ENCODE measurements at regions not wholly inside any gene's neighbourhood (a gene's known extent, or its start where the extent isn't known, plus 50 kb on each side); places are given as distances from the start of the nearest gene placed in this dataset.

DNA sequence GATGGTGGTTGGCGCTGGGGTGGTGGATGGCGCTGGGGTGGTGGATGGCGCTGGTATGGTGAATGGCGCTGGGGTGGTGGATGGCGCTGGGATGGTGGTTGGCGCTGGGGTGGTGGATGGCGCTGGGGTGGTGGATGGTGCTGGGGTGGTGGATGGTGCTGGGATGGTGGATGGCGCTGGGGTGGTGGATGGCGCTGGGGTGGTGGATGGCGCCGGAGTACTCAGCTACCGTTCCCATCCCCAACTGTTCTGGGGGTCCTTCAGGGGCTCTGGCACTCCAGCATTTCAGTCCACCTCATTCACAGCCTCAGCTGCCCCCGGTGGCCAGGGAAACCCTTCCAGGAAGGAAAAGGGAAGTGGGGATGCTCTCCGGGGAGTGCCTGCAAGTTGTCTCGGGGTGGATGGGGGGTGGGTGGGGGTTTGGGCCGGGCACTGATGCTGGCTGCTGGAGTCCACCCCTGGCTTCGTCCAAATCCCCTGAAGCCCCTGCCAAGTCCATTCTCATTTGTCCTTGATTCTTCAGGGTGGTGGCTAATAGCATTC is 147.3 kb upstream of the COL5A1 start:
- no peaks in the 10 kb centered on the region for H3K27me3 ChIP-seq (replicated peaks; ENCODE audit: control insufficient read depth, insufficient read depth, low read length)
- no peak overlapping the region for H3K9ac ChIP-seq (ENCODE audit: low read length)
- no peaks in the 10 kb centered on the region for H3K9me3 ChIP-seq (ENCODE audit: control insufficient read depth, low read length)
- no peak overlapping the region for H3K4me3 ChIP-seq (ENCODE audit: low read length)
- H3K36me3 ChIP-seq (ENCODE audit: control insufficient read depth, insufficient read depth, low read length, severe bottlenecking), result no peaks in the 10 kb centered on the region
- no peak for DNase-seq (ENCODE audit: low read depth)
- peaks cover 41% of the 10 kb centered on the region for H3K4me1 ChIP-seq (ENCODE audit: control insufficient read depth, insufficient read depth, low read length)

- DNase-seq (ENCODE audit: low read depth), result no peak
- Histone ChIP-seq H3K4me3 (ENCODE audit: low read length) (no peak overlapping the region), H3K9ac (ENCODE audit: low read length) (no peak overlapping the region), H3K36me3 (ENCODE audit: control insufficient read depth, insufficient read depth, low read length, severe bottlenecking) (no peaks in the 10 kb centered on the region), H3K4me1 (ENCODE audit: control insufficient read depth, insufficient read depth, low read length) (peaks cover 41% of the 10 kb centered on the region), H3K27me3 (replicated peaks; ENCODE audit: control insufficient read depth, insufficient read depth, low read length) (no peaks in the 10 kb centered on the region), H3K9me3 (ENCODE audit: control insufficient read depth, low read length) (no peaks in the 10 kb centered on the region)
These were observed 146.7 kb upstream of the COL5A1 start for GRCh38 chr9:134494905-134495304.

GRCh38 chr9:134495881-134496412 is 145.7 kb upstream of the COL5A1 start:
- H3K9me3 ChIP-seq (ENCODE audit: control insufficient read depth, low read length), result no peaks in the 10 kb centered on the region
- peaks cover 41% of the 10 kb centered on the region for H3K4me1 ChIP-seq (ENCODE audit: control insufficient read depth, insufficient read depth, low read length)
- H3K27me3 ChIP-seq (replicated peaks; ENCODE audit: control insufficient read depth, insufficient read depth, low read length), result no peaks in the 10 kb centered on the region
- H3K9ac ChIP-seq (ENCODE audit: low read length), result peak overlapping the region; percentile 74
- no peak for DNase-seq (ENCODE audit: low read depth)
- H3K36me3 ChIP-seq (ENCODE audit: control insufficient read depth, insufficient read depth, low read length, severe bottlenecking), result no peaks in the 10 kb centered on the region
- no peak overlapping the region for H3K4me3 ChIP-seq (ENCODE audit: low read length)

DNA sequence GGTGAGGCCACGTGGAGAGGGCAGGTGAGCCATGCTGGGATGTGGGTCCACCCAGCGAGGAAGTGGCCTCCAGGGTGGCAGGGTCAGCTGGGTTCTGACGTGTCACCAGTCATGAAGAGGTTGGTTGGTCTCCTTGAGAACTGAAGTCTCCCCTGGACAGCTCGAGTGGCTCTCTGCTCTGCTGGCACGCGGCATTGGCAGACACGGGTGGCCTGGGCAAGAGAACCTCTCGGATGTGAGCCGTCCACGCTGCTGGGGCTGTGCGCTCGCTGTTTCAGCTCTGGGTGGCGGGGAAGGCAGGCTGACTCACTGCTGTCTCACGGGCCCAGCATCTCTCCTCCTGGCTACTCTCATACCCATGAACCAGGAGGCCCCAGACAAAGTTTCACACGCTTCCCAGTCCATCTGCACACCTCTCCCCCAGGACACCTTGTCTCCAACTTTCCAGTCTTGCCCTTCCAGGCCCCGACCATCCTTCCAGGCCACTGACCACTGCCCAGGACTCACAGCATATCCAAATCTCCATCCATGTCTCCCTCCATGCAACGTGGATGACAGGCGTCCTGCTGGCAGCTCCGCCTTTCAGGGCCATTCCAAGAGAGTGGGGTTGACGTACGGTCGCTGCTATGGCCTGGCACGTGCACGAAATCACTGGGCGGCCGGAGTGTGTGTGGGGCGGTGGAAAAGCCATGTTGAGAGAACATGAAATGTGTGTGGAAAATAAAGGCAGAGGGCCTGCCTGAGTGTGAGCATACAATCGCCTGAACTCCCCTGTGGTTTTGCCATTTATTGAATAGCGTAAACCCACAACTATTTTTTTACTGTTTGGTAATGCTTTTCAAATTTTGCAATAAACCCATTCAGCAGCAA is 145.0 kb upstream of the COL5A1 start:
- no peak for DNase-seq (ENCODE audit: low read depth)
- no peaks in the 10 kb centered on the region for H3K27me3 ChIP-seq (replicated peaks; ENCODE audit: control insufficient read depth, insufficient read depth, low read length)
- peaks cover 36% of the 10 kb centered on the region for H3K4me1 ChIP-seq (ENCODE audit: control insufficient read depth, insufficient read depth, low read length)
- peaks cover 3% of the 10 kb centered on the region for H3K9me3 ChIP-seq (ENCODE audit: control insufficient read depth, low read length)
- peak overlapping the region; percentile 74 for H3K9ac ChIP-seq (ENCODE audit: low read length)
- H3K36me3 ChIP-seq (ENCODE audit: control insufficient read depth, insufficient read depth, low read length, severe bottlenecking), result no peaks in the 10 kb centered on the region
- H3K4me3 ChIP-seq (ENCODE audit: low read length), result peak overlapping the region; percentile 58

DNA sequence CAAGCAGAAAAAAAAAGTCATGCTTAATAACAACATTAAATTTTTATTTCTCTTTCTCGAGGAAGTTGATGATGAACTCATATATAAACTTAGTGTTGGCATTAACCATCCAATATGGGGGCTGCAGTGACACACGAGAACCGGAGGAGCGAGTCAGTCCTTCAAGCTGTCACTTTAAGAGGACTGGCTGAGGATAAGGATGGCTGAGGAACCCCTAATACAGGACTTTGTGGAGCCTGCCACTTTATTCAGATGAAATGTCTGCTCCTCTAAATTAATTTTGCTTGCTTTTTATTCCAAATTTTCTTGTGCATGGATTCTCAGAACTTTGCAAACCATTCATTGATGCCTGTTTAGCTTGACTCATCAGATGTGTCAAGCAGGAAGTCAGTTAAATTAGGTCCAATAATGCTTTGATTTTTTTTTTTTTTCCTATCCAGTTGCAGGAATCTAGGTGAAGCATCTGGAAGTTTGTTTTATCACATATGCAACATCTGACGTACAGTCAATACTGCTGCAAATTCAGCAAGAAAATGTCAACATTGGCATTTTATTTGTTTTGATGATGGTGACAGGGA is 144.2 kb upstream of the COL5A1 start:
- no peak for DNase-seq (ENCODE audit: low read depth)
- H3K9me3 ChIP-seq (ENCODE audit: control insufficient read depth, low read length), result peaks cover 3% of the 10 kb centered on the region
- no peak overlapping the region for H3K4me3 ChIP-seq (ENCODE audit: low read length)
- no peaks in the 10 kb centered on the region for H3K36me3 ChIP-seq (ENCODE audit: control insufficient read depth, insufficient read depth, low read length, severe bottlenecking)
- no peaks in the 10 kb centered on the region for H3K27me3 ChIP-seq (replicated peaks; ENCODE audit: control insufficient read depth, insufficient read depth, low read length)
- peaks cover 32% of the 10 kb centered on the region for H3K4me1 ChIP-seq (ENCODE audit: control insufficient read depth, insufficient read depth, low read length)
- peak overlapping the region; percentile 74 for H3K9ac ChIP-seq (ENCODE audit: low read length)

DNA sequence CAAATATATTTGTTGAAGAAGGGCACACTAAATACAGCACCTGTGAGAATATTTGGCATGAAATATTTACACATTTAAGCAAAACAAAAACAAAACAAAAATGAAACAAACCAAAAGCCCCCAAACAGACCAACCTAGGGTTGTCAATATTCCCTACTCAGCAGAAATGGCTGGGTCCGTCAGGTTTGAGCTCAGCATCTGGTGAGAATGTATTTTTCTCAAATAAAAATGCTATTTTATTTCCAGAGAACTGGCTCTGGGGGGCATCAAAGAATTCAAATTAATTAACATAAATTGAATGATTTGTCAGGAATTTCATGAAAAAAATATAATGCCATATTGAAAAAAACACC is 142.8 kb upstream of the COL5A1 start:
- no peak overlapping the region for H3K4me3 ChIP-seq (ENCODE audit: low read length)
- H3K36me3 ChIP-seq (ENCODE audit: control insufficient read depth, insufficient read depth, low read length, severe bottlenecking), result no peaks in the 10 kb centered on the region
- no peak overlapping the region for H3K9ac ChIP-seq (ENCODE audit: low read length)
- peaks cover 3% of the 10 kb centered on the region for H3K9me3 ChIP-seq (ENCODE audit: control insufficient read depth, low read length)
- no peak for DNase-seq (ENCODE audit: low read depth)
- H3K4me1 ChIP-seq (ENCODE audit: control insufficient read depth, insufficient read depth, low read length), result peaks cover 35% of the 10 kb centered on the region
- no peaks in the 10 kb centered on the region for H3K27me3 ChIP-seq (replicated peaks; ENCODE audit: control insufficient read depth, insufficient read depth, low read length)

GRCh38 chr9:134500931-134501760 is 140.5 kb upstream of the COL5A1 start:
- H3K4me3 ChIP-seq (ENCODE audit: low read length), result no peak overlapping the region
- H3K9ac ChIP-seq (ENCODE audit: low read length), result no peak overlapping the region
- no peak for DNase-seq (ENCODE audit: low read depth)
- no peaks in the 10 kb centered on the region for H3K27me3 ChIP-seq (replicated peaks; ENCODE audit: control insufficient read depth, insufficient read depth, low read length)
- H3K36me3 ChIP-seq (ENCODE audit: control insufficient read depth, insufficient read depth, low read length, severe bottlenecking), result no peaks in the 10 kb centered on the region
- peaks cover 3% of the 10 kb centered on the region for H3K9me3 ChIP-seq (ENCODE audit: control insufficient read depth, low read length)
- peaks cover 33% of the 10 kb centered on the region for H3K4me1 ChIP-seq (ENCODE audit: control insufficient read depth, insufficient read depth, low read length)

DNA sequence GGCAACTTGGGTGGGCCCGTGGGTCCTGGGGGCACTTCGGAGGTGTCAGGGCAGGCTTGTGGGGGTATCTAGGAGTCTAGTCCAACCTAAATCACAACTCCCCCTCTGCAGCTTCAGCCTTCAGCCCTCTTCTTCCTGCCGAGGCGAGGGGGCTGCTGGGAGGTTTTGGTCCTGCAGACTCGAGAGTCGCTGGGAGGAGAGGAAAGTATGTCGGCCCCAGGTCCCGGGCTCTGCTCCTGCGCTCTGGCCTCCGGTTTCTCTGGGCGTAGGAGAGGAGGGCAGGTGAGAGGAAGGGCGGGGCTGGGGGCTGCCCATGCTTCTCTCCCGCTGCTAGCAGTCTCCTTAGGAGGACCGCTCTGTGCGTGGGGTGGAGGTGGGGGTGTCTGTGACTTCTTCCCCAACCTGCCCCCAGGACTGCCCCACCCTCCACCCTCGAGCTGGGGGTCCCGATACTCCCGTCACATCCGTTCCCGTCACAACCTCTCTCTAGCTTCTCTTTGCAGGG is 139.8 kb upstream of the COL5A1 start:
- Histone ChIP-seq H3K9ac (ENCODE audit: low read length) (peak overlapping the region; percentile 80), H3K9me3 (ENCODE audit: control insufficient read depth, low read length) (peaks cover 3% of the 10 kb centered on the region), H3K36me3 (ENCODE audit: control insufficient read depth, insufficient read depth, low read length, severe bottlenecking) (no peaks in the 10 kb centered on the region), H3K4me1 (ENCODE audit: control insufficient read depth, insufficient read depth, low read length) (peaks cover 26% of the 10 kb centered on the region), H3K4me3 (ENCODE audit: low read length) (no peak overlapping the region), H3K27me3 (replicated peaks; ENCODE audit: control insufficient read depth, insufficient read depth, low read length) (no peaks in the 10 kb centered on the region)
- DNase-seq (ENCODE audit: low read depth), result no peak

- H3K4me3 ChIP-seq (ENCODE audit: low read length), result peak overlapping the region; percentile 47
- peak overlapping the region; percentile 80 for H3K9ac ChIP-seq (ENCODE audit: low read length)
- no peak for DNase-seq (ENCODE audit: low read depth)
- H3K4me1 ChIP-seq (ENCODE audit: control insufficient read depth, insufficient read depth, low read length), result peaks cover 21% of the 10 kb centered on the region
- no peaks in the 10 kb centered on the region for H3K36me3 ChIP-seq (ENCODE audit: control insufficient read depth, insufficient read depth, low read length, severe bottlenecking)
- no peaks in the 10 kb centered on the region for H3K27me3 ChIP-seq (replicated peaks; ENCODE audit: control insufficient read depth, insufficient read depth, low read length)
- H3K9me3 ChIP-seq (ENCODE audit: control insufficient read depth, low read length), result peaks cover 3% of the 10 kb centered on the region
These were observed 139.3 kb upstream of the COL5A1 start for GRCh38 chr9:134502266-134502791.

GRCh38 chr9:134502809-134503211 is 138.8 kb upstream of the COL5A1 start:
- H3K9me3 ChIP-seq (ENCODE audit: control insufficient read depth, low read length), result peaks cover 3% of the 10 kb centered on the region

More at GRCh38 chr9:134502809-134503211, 138.8 kb upstream of the COL5A1 start:
- DNase-seq (ENCODE audit: low read depth), result peak; percentile 99
- H3K4me1 ChIP-seq (ENCODE audit: control insufficient read depth, insufficient read depth, low read length), result peaks cover 16% of the 10 kb centered on the region
- peak overlapping the region; percentile 47 for H3K4me3 ChIP-seq (ENCODE audit: low read length)
- no peaks in the 10 kb centered on the region for H3K27me3 ChIP-seq (replicated peaks; ENCODE audit: control insufficient read depth, insufficient read depth, low read length)
- no peaks in the 10 kb centered on the region for H3K36me3 ChIP-seq (ENCODE audit: control insufficient read depth, insufficient read depth, low read length, severe bottlenecking)
- peak overlapping the region; percentile 80 for H3K9ac ChIP-seq (ENCODE audit: low read length)

Measured in adipocyte (in vitro differentiated cells).